GM12878 (cell line): ENCODE measurements at regions not wholly inside any gene's neighbourhood (a gene's known extent, or its start where the extent isn't known, plus 50 kb on each side); places are given as distances from the start of the nearest gene placed in this dataset.

ENCODE experiments used
- ATAC-seq: fragments of 200-7000 bp; cut with Tn5 transposase; 3 replicates; pipeline ENCODE4 v1.9.1; 2020; ENCODE audit warnings: mild to moderate bottlenecking, moderate library complexity
- BruUV-seq: library from RNA; stranded (reverse); fragments of 400-500 nt; replicated peaks from 2 replicates; lab custom pipeline; 2021; lab: Mats Ljungman, UMichigan
- CTCF ChIA-PET: fragments of 300-600 bp; sonication (Branson Sonifier 250); formaldehyde crosslinking; extraction: SDS; loops from one replicate; lab custom pipeline; 2021; ENCODE audit warnings: inconsistent platforms; lab: Yijun Ruan, JAX
- POLR2A ChIA-PET: fragments of 350-600 bp; formaldehyde crosslinking; extraction: SDS; loops from one replicate; lab custom pipeline; 2021; ENCODE audit warnings: inconsistent platforms; lab: Charles Lee
- RAD21 ChIA-PET: fragments of 300-600 bp; sonication (Branson Sonifier 250); formaldehyde crosslinking; loops from one replicate; lab custom pipeline; 2023; ENCODE audit warnings: antibody characterized with exemption; ENCODE audit not compliant: unreplicated experiment; lab: Charles Lee
- SMC1A ChIA-PET: fragments of 300-600 bp; sonication (Branson Sonifier 250); formaldehyde crosslinking; loops from one replicate; lab custom pipeline; 2023; ENCODE audit not compliant: unreplicated experiment, uncharacterized antibody; lab: Charles Lee
- DNase-seq: peaks from one replicate; pipeline ENCODE4 v3.0.0-alpha.2; 2011; ENCODE audit warnings: low read depth, low spot score
- FAIRE-seq: peaks from 3 replicates; lab custom pipeline; 2011; peaks lifted over from hg19 to GRCh38; lab: Jason Lieb, UNC
- H2AFZ ChIP-seq: 2 replicates; pipeline ENCODE4 v1.6.0; 2011; ENCODE audit warnings: low read depth, low read length, control low read depth; ENCODE audit not compliant: control insufficient read depth
- H3K27ac ChIP-seq: 2 replicates; pipeline ENCODE4 v1.5.1; 2011; ENCODE audit warnings: control low read depth; ENCODE audit not compliant: control insufficient read depth, insufficient read depth
- H3K27me3 ChIP-seq, 2 experiments: replicated peaks in 1 of 2; 2 replicates each; pipeline versions ENCODE4 v1.6.0 to v1.6.1; 2011; ENCODE audit warnings: low read length in 1 of 2; ENCODE audit not compliant: control insufficient read depth in 2 of 2, insufficient read depth in 2 of 2
- H3K36me3 ChIP-seq, 2 experiments: 2 replicates each; pipeline ENCODE4 v1.5.1; 2011; ENCODE audit warnings: low read length in 1 of 2; ENCODE audit not compliant: control insufficient read depth in 2 of 2, insufficient read depth in 2 of 2
- H3K4me1 ChIP-seq: 2 replicates; pipeline ENCODE4 v1.6.1; 2011; ENCODE audit warnings: mild to moderate bottlenecking, low read length, moderate library complexity, mixed read lengths; ENCODE audit not compliant: control insufficient read depth, insufficient read depth
- H3K4me2 ChIP-seq: 2 replicates; pipeline ENCODE4 v1.6.0; 2011; ENCODE audit warnings: control low read depth; ENCODE audit not compliant: control insufficient read depth, insufficient read depth
- H3K4me3 ChIP-seq: fragments of 200-600 bp; sonication (generic); 2 replicates; pipeline ENCODE4 v1.5.1; 2016
- H3K79me2 ChIP-seq: 2 replicates; pipeline ENCODE4 v1.6.0; 2011; ENCODE audit warnings: low read length; ENCODE audit not compliant: control insufficient read depth, insufficient read depth
- H3K9ac ChIP-seq: 2 replicates; pipeline ENCODE4 v1.8.0; 2011; ENCODE audit warnings: low read length, control low read depth, mixed read lengths; ENCODE audit not compliant: control insufficient read depth, insufficient read depth
- H3K9me3 ChIP-seq: replicated peaks from 3 replicates; pipeline ENCODE4 v1.5.1; 2011; ENCODE audit warnings: mild to moderate bottlenecking, low read length; ENCODE audit not compliant: control insufficient read depth, insufficient read depth
- H4K20me1 ChIP-seq: 2 replicates; pipeline ENCODE4 v1.6.0; 2011; ENCODE audit not compliant: control insufficient read depth, insufficient read depth
- EED ChIP-seq: sonication (generic); IDR thresholded peaks from 2 replicates; pipeline ENCODE4 v1.6.1; 2016; ENCODE audit warnings: antibody characterized with exemption, low read depth
- NFYA ChIP-seq: IDR thresholded peaks from 2 replicates; pipeline ENCODE4 v1.6.1; 2011; ENCODE audit warnings: low read depth, mild to moderate bottlenecking, low read length, improper control_type of control experiment, borderline replicate concordance
- RFX5 ChIP-seq: IDR thresholded peaks from 2 replicates; pipeline ENCODE4 v1.6.1; 2011; ENCODE audit warnings: low read depth, low read length, improper control_type of control experiment
- WGBS: methylation state at CpG from one replicate; pipeline ENCODE4 v1.1.6; 2016; ENCODE audit warnings: low lambda C conversion rate; ENCODE audit not compliant: insufficient replicate concordance, insufficient coverage; ENCODE audit errors: missing lambda C conversion rate; 5-methylcytosine and 5-hydroxymethylcytosine counted together
- in situ Hi-C: fragments of 300-500 bp; cut with MboI; formaldehyde crosslinking; loops from 9 replicates; pipeline ENCODE4 v1.14.3; 2018; ENCODE audit warnings: mixed read lengths
- intact Hi-C: fragments of 100-400 bp; cut with micrococcal nuclease; formaldehyde crosslinking; loops from one replicate; pipeline ENCODE4 v1.14.2; 2022; ENCODE audit not compliant: unreplicated experiment
- TF ChIP-seq, protein P1 (sequence below): IDR thresholded peaks from 2 replicates; pipeline ENCODE4 v1.6.1; 2012; ENCODE audit warnings: mild to moderate bottlenecking, low read depth, low read length
- TF ChIP-seq, protein P2 (sequence below): IDR thresholded peaks from 2 replicates; pipeline ENCODE4 v1.6.1; 2012; ENCODE audit warnings: improper control_type of control experiment, low read depth, low read length; ENCODE audit not compliant: insufficient replicate concordance

DNA sequence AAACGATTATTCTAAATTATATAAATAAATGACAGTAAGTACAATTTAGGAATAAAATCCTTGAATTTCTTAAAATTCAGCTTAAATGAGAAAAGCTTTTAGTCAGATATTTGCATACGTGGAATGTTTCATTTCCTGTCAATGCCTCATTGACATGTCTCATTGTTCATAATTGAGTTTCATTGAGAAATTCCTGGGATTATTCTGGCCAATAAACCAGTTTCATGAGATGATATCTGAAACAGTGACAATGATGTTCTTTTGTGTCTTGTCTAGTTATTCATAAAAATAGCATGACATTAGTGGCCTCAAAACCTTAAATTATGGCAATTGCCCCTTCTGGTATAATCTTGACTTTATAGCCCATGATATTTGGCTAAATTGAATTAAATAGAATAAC lies 95.8 kb downstream of the DKK1 start:
- TF ChIP-seq NFYA, result no peak
- TF ChIP-seq, protein P1, sequence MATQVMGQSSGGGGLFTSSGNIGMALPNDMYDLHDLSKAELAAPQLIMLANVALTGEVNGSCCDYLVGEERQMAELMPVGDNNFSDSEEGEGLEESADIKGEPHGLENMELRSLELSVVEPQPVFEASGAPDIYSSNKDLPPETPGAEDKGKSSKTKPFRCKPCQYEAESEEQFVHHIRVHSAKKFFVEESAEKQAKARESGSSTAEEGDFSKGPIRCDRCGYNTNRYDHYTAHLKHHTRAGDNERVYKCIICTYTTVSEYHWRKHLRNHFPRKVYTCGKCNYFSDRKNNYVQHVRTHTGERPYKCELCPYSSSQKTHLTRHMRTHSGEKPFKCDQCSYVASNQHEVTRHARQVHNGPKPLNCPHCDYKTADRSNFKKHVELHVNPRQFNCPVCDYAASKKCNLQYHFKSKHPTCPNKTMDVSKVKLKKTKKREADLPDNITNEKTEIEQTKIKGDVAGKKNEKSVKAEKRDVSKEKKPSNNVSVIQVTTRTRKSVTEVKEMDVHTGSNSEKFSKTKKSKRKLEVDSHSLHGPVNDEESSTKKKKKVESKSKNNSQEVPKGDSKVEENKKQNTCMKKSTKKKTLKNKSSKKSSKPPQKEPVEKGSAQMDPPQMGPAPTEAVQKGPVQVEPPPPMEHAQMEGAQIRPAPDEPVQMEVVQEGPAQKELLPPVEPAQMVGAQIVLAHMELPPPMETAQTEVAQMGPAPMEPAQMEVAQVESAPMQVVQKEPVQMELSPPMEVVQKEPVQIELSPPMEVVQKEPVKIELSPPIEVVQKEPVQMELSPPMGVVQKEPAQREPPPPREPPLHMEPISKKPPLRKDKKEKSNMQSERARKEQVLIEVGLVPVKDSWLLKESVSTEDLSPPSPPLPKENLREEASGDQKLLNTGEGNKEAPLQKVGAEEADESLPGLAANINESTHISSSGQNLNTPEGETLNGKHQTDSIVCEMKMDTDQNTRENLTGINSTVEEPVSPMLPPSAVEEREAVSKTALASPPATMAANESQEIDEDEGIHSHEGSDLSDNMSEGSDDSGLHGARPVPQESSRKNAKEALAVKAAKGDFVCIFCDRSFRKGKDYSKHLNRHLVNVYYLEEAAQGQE, result no peak
- no peak for TF ChIP-seq RFX5
- TF ChIP-seq EED, result no peak
- TF ChIP-seq, protein P2, sequence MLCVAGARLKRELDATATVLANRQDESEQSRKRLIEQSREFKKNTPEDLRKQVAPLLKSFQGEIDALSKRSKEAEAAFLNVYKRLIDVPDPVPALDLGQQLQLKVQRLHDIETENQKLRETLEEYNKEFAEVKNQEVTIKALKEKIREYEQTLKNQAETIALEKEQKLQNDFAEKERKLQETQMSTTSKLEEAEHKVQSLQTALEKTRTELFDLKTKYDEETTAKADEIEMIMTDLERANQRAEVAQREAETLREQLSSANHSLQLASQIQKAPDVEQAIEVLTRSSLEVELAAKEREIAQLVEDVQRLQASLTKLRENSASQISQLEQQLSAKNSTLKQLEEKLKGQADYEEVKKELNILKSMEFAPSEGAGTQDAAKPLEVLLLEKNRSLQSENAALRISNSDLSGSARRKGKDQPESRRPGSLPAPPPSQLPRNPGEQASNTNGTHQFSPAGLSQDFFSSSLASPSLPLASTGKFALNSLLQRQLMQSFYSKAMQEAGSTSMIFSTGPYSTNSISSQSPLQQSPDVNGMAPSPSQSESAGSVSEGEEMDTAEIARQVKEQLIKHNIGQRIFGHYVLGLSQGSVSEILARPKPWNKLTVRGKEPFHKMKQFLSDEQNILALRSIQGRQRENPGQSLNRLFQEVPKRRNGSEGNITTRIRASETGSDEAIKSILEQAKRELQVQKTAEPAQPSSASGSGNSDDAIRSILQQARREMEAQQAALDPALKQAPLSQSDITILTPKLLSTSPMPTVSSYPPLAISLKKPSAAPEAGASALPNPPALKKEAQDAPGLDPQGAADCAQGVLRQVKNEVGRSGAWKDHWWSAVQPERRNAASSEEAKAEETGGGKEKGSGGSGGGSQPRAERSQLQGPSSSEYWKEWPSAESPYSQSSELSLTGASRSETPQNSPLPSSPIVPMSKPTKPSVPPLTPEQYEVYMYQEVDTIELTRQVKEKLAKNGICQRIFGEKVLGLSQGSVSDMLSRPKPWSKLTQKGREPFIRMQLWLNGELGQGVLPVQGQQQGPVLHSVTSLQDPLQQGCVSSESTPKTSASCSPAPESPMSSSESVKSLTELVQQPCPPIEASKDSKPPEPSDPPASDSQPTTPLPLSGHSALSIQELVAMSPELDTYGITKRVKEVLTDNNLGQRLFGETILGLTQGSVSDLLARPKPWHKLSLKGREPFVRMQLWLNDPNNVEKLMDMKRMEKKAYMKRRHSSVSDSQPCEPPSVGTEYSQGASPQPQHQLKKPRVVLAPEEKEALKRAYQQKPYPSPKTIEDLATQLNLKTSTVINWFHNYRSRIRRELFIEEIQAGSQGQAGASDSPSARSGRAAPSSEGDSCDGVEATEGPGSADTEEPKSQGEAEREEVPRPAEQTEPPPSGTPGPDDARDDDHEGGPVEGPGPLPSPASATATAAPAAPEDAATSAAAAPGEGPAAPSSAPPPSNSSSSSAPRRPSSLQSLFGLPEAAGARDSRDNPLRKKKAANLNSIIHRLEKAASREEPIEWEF, result no peak
- TF ChIP-seq, all 136 proteins: peak for 0
- Histone ChIP-seq H4K20me1 (no peaks in the 10 kb centered on the region), H3K27ac (no peak overlapping the region), H3K27me3 (no peaks in the 10 kb centered on the region), H3K9ac (no peak overlapping the region), H3K9me3 (no peaks in the 10 kb centered on the region), H3K4me2 (no peak overlapping the region), H3K4me1 (no peaks in the 10 kb centered on the region), H3K79me2 (no peaks in the 10 kb centered on the region), H2AFZ (no peak overlapping the region), H3K36me3 (no peaks in the 10 kb centered on the region), H3K4me3 (no peak overlapping the region)
- RAD21 ChIA-PET, result no interaction called here
- CTCF ChIA-PET, result no interaction called here
- intact Hi-C loops, result no loop called here
- POLR2A ChIA-PET, result no interaction called here
- no peak for FAIRE-seq
- no peak for ATAC-seq
- in situ Hi-C loops, result no loop called here
- SMC1A ChIA-PET, result no interaction called here
- WGBS, result 15% methylated on average over 2 of the region's 2 CpGs
- no peak for DNase-seq
- no TSS peak for BruUV-seq
